ENCODE measurements at regions not wholly inside any gene's neighbourhood (a gene's known extent, or its start where the extent isn't known, plus 50 kb on each side); places are given as distances from the start of the nearest gene placed in this dataset.

- H3K4me1 ChIP-seq (ENCODE audit: insufficient read depth, low read length): peaks cover 15% of the 10 kb centered on the region
- no peaks in the 10 kb centered on the region for H3K36me3 ChIP-seq (ENCODE audit: insufficient read depth, low read length)
- no peak overlapping the region for H2AFZ ChIP-seq (ENCODE audit: low read depth, low read length)
- H3K27me3 ChIP-seq (ENCODE audit: insufficient read depth, low read length): no peaks in the 10 kb centered on the region
- H3K9me3 ChIP-seq (ENCODE audit: low read length): no peaks in the 10 kb centered on the region
- H3K4me3 ChIP-seq (ENCODE audit: low read length): no peak overlapping the region
These were observed 105.3 kb downstream of the SLC6A15 start for GRCh38 chr12:84807249-84807648.

GRCh38 chr12:84805474-84805858, 107.1 kb downstream of the SLC6A15 start:
- Histone ChIP-seq H3K4me1 (ENCODE audit: insufficient read depth, low read length) (peaks cover 15% of the 10 kb centered on the region), H3K36me3 (ENCODE audit: insufficient read depth, low read length) (no peaks in the 10 kb centered on the region), H2AFZ (ENCODE audit: low read depth, low read length) (no peak overlapping the region), H3K27me3 (ENCODE audit: insufficient read depth, low read length) (no peaks in the 10 kb centered on the region), H3K4me3 (ENCODE audit: low read length) (no peak overlapping the region), H3K9me3 (ENCODE audit: low read length) (no peaks in the 10 kb centered on the region)

DNA sequence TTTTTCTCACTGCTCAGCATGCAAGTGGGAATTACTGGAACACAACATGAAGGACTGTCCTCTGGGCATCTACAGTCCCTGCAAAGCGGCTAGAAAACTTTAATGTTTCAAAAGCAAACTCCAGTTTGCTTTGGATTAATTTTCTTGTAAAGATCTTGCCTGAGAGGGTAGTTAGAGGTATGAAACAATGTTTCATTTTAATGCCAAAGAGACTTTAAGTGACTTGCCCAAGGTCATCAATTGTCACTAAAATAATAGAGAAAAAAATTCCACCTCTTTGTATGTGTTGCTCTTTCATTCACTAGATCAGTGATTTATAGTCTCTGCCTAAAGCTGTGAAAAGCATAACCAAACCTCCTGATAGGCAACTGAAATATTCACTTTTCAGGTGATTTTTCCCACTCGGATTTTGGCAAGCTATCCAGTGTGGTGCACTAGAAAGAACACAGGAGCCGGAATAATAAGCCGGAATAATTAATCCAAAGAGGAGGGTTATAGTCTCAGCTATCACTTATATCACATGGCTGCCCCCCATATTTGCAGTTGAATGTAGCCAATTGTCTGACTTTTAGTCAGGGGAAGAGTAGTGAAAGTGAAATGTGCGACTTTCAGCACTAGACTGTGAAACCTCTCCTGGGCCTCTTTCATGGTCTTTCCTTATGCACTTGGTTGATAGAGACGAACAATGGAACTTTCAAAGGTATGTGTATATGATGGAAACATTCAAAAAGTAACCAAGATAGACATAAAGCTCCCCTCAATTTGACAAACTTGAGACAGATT, 107.7 kb downstream of the SLC6A15 start:
- Histone ChIP-seq H3K27me3 (ENCODE audit: insufficient read depth, low read length) (no peaks in the 10 kb centered on the region), H2AFZ (ENCODE audit: low read depth, low read length) (no peak overlapping the region), H3K36me3 (ENCODE audit: insufficient read depth, low read length) (no peaks in the 10 kb centered on the region), H3K4me1 (ENCODE audit: insufficient read depth, low read length) (peaks cover 15% of the 10 kb centered on the region), H3K4me3 (ENCODE audit: low read length) (no peak overlapping the region), H3K9me3 (ENCODE audit: low read length) (no peaks in the 10 kb centered on the region)

- Histone ChIP-seq H3K36me3 (ENCODE audit: insufficient read depth, low read length) (no peaks in the 10 kb centered on the region), H3K27me3 (ENCODE audit: insufficient read depth, low read length) (no peaks in the 10 kb centered on the region), H3K4me3 (ENCODE audit: low read length) (no peak overlapping the region), H3K4me1 (ENCODE audit: insufficient read depth, low read length) (peaks cover 15% of the 10 kb centered on the region), H3K9me3 (ENCODE audit: low read length) (no peaks in the 10 kb centered on the region), H2AFZ (ENCODE audit: low read depth, low read length) (no peak overlapping the region)
These were observed 108.9 kb downstream of the SLC6A15 start for GRCh38 chr12:84803661-84804060.

GRCh38 chr12:84802161-84802560, 110.4 kb downstream of the SLC6A15 start:
- no peaks in the 10 kb centered on the region for H3K36me3 ChIP-seq (ENCODE audit: insufficient read depth, low read length)
- H3K4me3 ChIP-seq (ENCODE audit: low read length): no peak overlapping the region
- H3K27me3 ChIP-seq (ENCODE audit: insufficient read depth, low read length): no peaks in the 10 kb centered on the region
- H2AFZ ChIP-seq (ENCODE audit: low read depth, low read length): no peak overlapping the region
- peaks cover 15% of the 10 kb centered on the region for H3K4me1 ChIP-seq (ENCODE audit: insufficient read depth, low read length)
- no peaks in the 10 kb centered on the region for H3K9me3 ChIP-seq (ENCODE audit: low read length)

DNA sequence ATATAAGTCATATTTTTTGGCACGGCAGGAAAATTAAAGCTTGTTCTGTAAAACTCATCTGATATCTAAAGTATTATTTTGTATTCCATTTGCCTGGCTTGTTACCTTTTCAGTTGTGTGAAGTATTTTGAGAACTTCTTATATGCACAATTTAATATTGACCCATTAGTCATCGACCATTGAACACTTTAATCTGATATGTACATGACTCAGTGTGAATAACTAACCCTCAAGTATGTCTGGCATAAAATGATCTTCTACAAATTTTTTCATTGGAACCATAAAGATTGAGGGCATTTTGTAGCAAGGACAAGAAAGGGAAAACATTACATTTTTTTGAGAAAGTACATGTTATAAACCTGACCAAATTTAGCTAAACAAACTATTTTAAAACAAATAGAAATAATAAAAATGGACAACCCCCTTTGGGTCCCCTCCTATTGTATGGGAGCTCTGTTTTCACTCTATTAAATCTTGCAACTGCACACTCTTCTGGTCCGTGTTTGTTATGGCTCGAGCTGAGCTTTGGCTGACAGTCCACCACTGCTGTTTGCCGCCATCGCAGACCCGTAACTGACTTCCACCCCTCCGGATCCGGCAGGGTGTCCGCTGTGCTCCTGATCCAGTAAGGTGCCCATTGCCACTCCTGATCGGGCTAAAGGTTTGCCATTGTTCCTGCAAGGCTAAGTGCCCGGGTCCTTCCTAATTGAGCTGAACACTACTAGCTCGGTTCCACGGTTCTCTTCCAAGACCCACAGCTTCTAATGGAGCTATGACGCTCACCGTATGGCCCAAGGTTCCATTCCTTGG, 118.8 kb downstream of the SLC6A15 start:
- Histone ChIP-seq H2AFZ (ENCODE audit: low read depth, low read length) (no peak overlapping the region), H3K9me3 (ENCODE audit: low read length) (no peaks in the 10 kb centered on the region), H3K4me3 (ENCODE audit: low read length) (no peak overlapping the region), H3K4me1 (ENCODE audit: insufficient read depth, low read length) (no peaks in the 10 kb centered on the region), H3K36me3 (ENCODE audit: insufficient read depth, low read length) (no peaks in the 10 kb centered on the region), H3K27me3 (ENCODE audit: insufficient read depth, low read length) (no peaks in the 10 kb centered on the region)

DNA sequence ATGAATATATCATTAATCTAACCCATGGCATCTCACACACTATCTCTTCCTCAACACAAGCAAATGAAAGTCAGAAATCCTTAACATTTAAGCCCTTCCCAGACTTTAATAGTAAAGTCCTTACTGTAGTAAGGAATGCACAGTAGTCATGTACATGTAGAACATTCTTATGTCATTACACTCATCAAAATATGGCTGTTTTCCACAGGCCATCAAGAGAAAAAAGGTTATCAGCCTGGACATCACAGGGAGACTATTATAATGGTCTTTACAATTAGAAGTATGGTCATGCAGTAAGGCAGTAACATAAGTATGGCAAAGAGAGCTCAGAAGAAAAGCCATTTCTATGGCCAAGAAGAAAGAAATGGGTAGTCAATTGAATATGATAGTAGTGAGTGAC, 121.2 kb downstream of the SLC6A15 start:
- no peaks in the 10 kb centered on the region for H3K9me3 ChIP-seq (ENCODE audit: low read length)
- no peak overlapping the region for H3K4me3 ChIP-seq (ENCODE audit: low read length)
- H3K4me1 ChIP-seq (ENCODE audit: insufficient read depth, low read length): no peaks in the 10 kb centered on the region
- no peaks in the 10 kb centered on the region for H3K27me3 ChIP-seq (ENCODE audit: insufficient read depth, low read length)
- H2AFZ ChIP-seq (ENCODE audit: low read depth, low read length): no peak overlapping the region
- H3K36me3 ChIP-seq (ENCODE audit: insufficient read depth, low read length): no peaks in the 10 kb centered on the region

GRCh38 chr12:84789184-84789583, 123.4 kb downstream of the SLC6A15 start:
- H3K4me3 ChIP-seq (ENCODE audit: low read length): no peak overlapping the region
- no peaks in the 10 kb centered on the region for H3K36me3 ChIP-seq (ENCODE audit: insufficient read depth, low read length)
- no peaks in the 10 kb centered on the region for H3K9me3 ChIP-seq (ENCODE audit: low read length)
- no peaks in the 10 kb centered on the region for H3K4me1 ChIP-seq (ENCODE audit: insufficient read depth, low read length)
- H3K27me3 ChIP-seq (ENCODE audit: insufficient read depth, low read length): no peaks in the 10 kb centered on the region
- H2AFZ ChIP-seq (ENCODE audit: low read depth, low read length): no peak overlapping the region

DNA sequence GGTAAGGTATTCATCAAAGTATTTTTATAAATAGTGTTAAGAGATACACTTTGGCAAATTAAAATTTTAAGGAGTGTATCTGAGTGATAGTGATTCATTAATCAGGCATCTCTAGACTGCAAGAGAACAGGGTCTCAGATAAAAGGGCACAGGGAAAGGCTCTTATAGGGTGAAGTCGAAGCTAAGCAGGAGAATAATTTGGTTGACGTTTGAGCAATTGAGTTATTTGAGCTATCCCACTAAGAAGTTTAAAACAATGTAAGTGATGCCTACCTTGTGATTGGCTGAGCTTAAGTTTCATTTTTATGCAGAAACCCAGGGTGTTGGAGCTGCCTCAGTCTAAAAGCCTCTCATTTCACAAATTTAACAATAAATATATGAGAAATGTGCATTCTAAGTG, 125.3 kb downstream of the SLC6A15 start:
- no peaks in the 10 kb centered on the region for H3K4me1 ChIP-seq (ENCODE audit: insufficient read depth, low read length)
- H2AFZ ChIP-seq (ENCODE audit: low read depth, low read length): no peak overlapping the region
- no peak overlapping the region for H3K4me3 ChIP-seq (ENCODE audit: low read length)
- no peaks in the 10 kb centered on the region for H3K27me3 ChIP-seq (ENCODE audit: insufficient read depth, low read length)
- no peaks in the 10 kb centered on the region for H3K9me3 ChIP-seq (ENCODE audit: low read length)
- H3K36me3 ChIP-seq (ENCODE audit: insufficient read depth, low read length): no peaks in the 10 kb centered on the region

GRCh38 chr12:84786622-84787021, 126.0 kb downstream of the SLC6A15 start:
- Histone ChIP-seq H3K27me3 (ENCODE audit: insufficient read depth, low read length) (no peaks in the 10 kb centered on the region), H3K4me1 (ENCODE audit: insufficient read depth, low read length) (no peaks in the 10 kb centered on the region), H2AFZ (ENCODE audit: low read depth, low read length) (no peak overlapping the region), H3K4me3 (ENCODE audit: low read length) (no peak overlapping the region), H3K36me3 (ENCODE audit: insufficient read depth, low read length) (no peaks in the 10 kb centered on the region), H3K9me3 (ENCODE audit: low read length) (no peaks in the 10 kb centered on the region)

DNA sequence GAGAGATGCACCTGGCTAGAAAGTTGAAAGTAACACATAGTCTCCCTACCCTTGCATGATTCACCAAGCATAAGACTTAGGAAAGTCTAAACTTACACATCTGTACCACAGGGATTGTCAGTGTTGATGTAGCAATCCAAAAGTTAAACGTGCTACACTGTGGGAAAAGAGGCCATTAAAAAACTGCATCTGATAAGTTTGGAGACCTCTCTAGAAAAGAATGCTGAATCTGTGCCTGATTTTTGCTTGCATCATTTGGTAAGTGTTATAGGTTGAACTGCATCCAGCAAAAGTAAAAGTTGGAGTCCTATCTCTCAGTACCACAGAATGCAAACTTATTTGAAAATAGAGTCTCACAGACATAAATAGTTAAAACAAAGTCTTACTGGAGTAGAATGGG, 126.6 kb downstream of the SLC6A15 start:
- no peaks in the 10 kb centered on the region for H3K27me3 ChIP-seq (ENCODE audit: insufficient read depth, low read length)
- H3K4me3 ChIP-seq (ENCODE audit: low read length): no peak overlapping the region
- H3K4me1 ChIP-seq (ENCODE audit: insufficient read depth, low read length): no peaks in the 10 kb centered on the region
- H3K9me3 ChIP-seq (ENCODE audit: low read length): no peaks in the 10 kb centered on the region
- no peaks in the 10 kb centered on the region for H3K36me3 ChIP-seq (ENCODE audit: insufficient read depth, low read length)
- no peak overlapping the region for H2AFZ ChIP-seq (ENCODE audit: low read depth, low read length)

GRCh38 chr12:84785281-84785680, 127.3 kb downstream of the SLC6A15 start:
- Histone ChIP-seq H3K27me3 (ENCODE audit: insufficient read depth, low read length) (no peaks in the 10 kb centered on the region), H2AFZ (ENCODE audit: low read depth, low read length) (no peak overlapping the region), H3K9me3 (ENCODE audit: low read length) (no peaks in the 10 kb centered on the region), H3K4me3 (ENCODE audit: low read length) (no peak overlapping the region), H3K4me1 (ENCODE audit: insufficient read depth, low read length) (no peaks in the 10 kb centered on the region), H3K36me3 (ENCODE audit: insufficient read depth, low read length) (no peaks in the 10 kb centered on the region)

- no peak overlapping the region for H2AFZ ChIP-seq (ENCODE audit: low read depth, low read length)
- H3K4me1 ChIP-seq (ENCODE audit: insufficient read depth, low read length): no peaks in the 10 kb centered on the region
- no peaks in the 10 kb centered on the region for H3K36me3 ChIP-seq (ENCODE audit: insufficient read depth, low read length)
- no peaks in the 10 kb centered on the region for H3K27me3 ChIP-seq (ENCODE audit: insufficient read depth, low read length)
- H3K4me3 ChIP-seq (ENCODE audit: low read length): no peak overlapping the region
- no peaks in the 10 kb centered on the region for H3K9me3 ChIP-seq (ENCODE audit: low read length)
These were observed 133.4 kb downstream of the SLC6A15 start for GRCh38 chr12:84779169-84779568.

All from neuron (in vitro differentiated cells).